ENCODE measurements at regions not wholly inside any gene's neighbourhood (a gene's known extent, or its start where the extent isn't known, plus 50 kb on each side); places are given as distances from the start of the nearest gene placed in this dataset.
A peak's percentile ranks its signal among the peaks of the same experiment; 100 is the strongest.

DNA sequence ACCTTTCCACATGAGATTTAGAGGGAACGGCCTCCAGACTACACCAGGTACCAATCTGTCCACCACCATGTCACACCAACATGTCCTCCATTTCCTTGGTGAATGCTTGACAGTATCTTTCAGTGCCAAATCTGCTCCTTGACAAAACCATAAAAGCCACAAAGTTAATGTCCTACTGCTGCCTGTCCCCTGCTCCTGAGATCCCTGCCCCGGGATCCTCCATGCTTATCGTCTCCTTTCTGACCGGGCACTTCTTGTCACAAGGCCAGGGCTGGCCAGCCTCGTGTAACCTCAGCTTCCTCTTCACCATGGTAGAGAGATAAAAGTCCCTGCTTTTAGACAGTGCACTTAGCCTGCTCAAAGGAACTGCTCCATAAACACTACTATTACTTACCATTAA lies 136.2 kb downstream of the NAV1 start:
- DNase-seq: peak in 6 of 7 donors; percentile 52 to 70 (median 62)
- Histone ChIP-seq H3K27ac (peak overlapping the region in 1 of 5 donors; percentile 3), H3K27me3 (no peaks in the 10 kb centered on the region), H3K4me1 (replicated peaks in 1 of 2) (peaks cover 18 to 23% of the 10 kb centered on the region in 2 donors), H3K4me3 (no peak overlapping the region), H3K36me3 (replicated peaks in 1 of 2) (no peaks in the 10 kb centered on the region), H3K9me3 (replicated peaks in 1 of 3) (no peaks in the 10 kb centered on the region)
- 23 to 47% (median 38%) methylated on average over 5 of the region's 5 CpGs for WGBS, 4 donors
- TF ChIP-seq, protein P1, sequence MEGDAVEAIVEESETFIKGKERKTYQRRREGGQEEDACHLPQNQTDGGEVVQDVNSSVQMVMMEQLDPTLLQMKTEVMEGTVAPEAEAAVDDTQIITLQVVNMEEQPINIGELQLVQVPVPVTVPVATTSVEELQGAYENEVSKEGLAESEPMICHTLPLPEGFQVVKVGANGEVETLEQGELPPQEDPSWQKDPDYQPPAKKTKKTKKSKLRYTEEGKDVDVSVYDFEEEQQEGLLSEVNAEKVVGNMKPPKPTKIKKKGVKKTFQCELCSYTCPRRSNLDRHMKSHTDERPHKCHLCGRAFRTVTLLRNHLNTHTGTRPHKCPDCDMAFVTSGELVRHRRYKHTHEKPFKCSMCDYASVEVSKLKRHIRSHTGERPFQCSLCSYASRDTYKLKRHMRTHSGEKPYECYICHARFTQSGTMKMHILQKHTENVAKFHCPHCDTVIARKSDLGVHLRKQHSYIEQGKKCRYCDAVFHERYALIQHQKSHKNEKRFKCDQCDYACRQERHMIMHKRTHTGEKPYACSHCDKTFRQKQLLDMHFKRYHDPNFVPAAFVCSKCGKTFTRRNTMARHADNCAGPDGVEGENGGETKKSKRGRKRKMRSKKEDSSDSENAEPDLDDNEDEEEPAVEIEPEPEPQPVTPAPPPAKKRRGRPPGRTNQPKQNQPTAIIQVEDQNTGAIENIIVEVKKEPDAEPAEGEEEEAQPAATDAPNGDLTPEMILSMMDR (IDR thresholded peaks at IDR 0.05): no peak
- TF ChIP-seq POLR2A (IDR thresholded peaks at IDR 0.05): no peak
- intact Hi-C loops (cut with DNase I): no loop called here

DNA sequence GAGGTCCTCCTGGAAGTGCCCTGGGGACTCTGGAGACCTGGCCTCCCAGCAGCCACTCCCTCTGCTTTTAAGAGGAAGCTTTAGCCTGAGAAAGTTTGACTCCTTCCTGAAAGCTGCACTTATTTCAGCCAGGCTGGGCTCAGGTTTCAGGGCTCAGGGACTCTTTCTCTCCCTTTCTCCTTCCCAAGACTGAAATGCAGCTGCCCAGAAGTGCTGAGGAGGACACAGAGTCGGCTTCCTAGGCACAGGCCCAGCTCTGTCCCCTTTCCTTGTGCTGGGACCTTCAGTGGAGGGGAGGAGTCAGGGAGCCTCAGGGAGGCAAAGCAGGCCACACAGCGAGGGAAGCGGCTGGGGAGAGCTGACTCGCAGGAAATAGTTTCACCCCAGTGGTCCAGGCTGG lies 137.3 kb downstream of the NAV1 start:
- intact Hi-C loops (cut with DNase I): no loop called here
- DNase-seq: peak; percentile 33 to 75 (median 68)
- H3K27ac ChIP-seq: peak overlapping the region in 2 of 5 donors; percentile 41 to 54
- WGBS, 4 donors: 0 to 4% (median 1%) methylated on average over 1 to 4 of the region's 4 CpGs
- H3K9me3 ChIP-seq (replicated peaks in 1 of 3): no peaks in the 10 kb centered on the region
- H3K4me3 ChIP-seq: no peak overlapping the region
- H3K36me3 ChIP-seq (replicated peaks in 1 of 2): no peaks in the 10 kb centered on the region
- H3K4me1 ChIP-seq (replicated peaks in 1 of 2): peaks cover 18 to 23% of the 10 kb centered on the region in 2 donors
- no peaks in the 10 kb centered on the region for H3K27me3 ChIP-seq
- TF ChIP-seq POLR2A (IDR thresholded peaks at IDR 0.05): no peak
- TF ChIP-seq, protein P1 (IDR thresholded peaks at IDR 0.05): no peak

DNA sequence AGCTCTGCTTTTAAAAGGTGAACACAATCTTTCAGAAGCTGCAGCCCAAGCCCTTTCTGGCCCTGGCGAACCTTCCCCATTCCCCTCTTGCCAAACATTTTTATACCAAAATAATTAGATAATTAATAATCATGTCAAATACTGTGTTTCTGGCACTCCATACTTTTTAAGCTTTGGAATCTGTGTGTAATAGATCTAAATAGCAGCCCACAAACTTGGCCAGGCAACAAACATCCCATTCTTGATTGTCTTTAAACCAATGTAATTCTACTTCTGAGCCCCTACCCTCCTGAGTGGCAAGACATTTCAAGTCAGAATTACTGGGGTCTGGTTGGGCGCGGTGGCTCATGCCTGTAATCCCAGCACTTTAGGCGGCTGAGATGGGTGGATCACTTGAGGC lies 137.7 kb downstream of the NAV1 start:
- no peak for TF ChIP-seq POLR2A (IDR thresholded peaks at IDR 0.05)
- TF ChIP-seq, protein P1 (IDR thresholded peaks at IDR 0.05): no peak
- peaks cover 18 to 23% of the 10 kb centered on the region in 2 donors for H3K4me1 ChIP-seq (replicated peaks in 1 of 2)
- 75 to 84% (median 80%) methylated on average over 4 of the region's 4 CpGs for WGBS, 4 donors
- no peak overlapping the region for H3K4me3 ChIP-seq
- peak overlapping the region in 2 of 5 donors; percentile 41 to 54 for H3K27ac ChIP-seq
- no peaks in the 10 kb centered on the region for H3K36me3 ChIP-seq (replicated peaks in 1 of 2)
- H3K27me3 ChIP-seq: no peaks in the 10 kb centered on the region
- no peak for DNase-seq
- H3K9me3 ChIP-seq (replicated peaks in 1 of 3): no peaks in the 10 kb centered on the region
- intact Hi-C loops (cut with DNase I): no loop called here

DNA sequence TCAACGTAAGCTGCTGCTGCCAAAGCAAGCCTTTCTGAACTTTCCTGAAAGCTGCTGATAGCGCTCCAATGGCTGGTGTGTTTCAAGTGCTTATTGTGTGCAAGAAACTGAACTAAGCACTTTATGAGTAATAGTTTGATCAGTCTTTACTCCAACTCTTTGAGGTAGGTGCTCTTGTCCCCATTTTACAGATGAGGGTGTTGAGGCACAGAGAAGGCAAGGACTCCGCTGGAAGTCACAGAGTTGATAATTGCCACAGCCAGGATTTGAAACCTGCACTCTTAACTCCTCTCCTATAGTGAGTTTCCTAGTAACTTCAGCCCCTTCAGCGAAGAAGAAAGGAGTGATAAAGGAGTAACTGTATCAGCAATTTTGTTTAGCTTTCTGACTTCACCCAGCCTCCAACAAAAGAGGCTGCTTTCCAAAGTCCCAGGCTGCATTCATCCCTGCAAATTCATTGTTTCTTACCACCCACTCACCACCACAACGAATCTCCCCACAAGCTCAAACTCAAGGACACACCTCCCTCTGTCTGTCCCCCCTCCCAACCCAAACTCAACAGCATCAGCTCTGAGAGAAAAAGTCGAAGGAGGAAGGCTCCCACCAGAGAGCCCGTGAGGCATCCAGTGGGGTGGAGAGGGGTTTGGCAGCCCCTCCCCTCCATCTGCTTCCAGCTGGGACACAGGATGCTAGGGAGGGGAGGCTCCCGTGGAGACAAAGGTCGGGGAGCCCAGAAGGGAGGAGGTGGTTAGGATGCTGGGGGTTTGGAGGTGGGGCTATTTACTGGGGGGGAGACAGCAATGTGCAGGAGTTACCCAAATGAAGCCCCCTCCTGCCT lies 139.6 kb downstream of the NAV1 start:
- peaks cover 18 to 23% of the 10 kb centered on the region in 2 donors for H3K4me1 ChIP-seq (replicated peaks in 1 of 2)
- H3K27ac ChIP-seq: no peak overlapping the region
- intact Hi-C loops (cut with DNase I): no loop called here
- no peak for TF ChIP-seq POLR2A (IDR thresholded peaks at IDR 0.05)
- TF ChIP-seq, protein P1 (IDR thresholded peaks at IDR 0.05): no peak
- H3K27me3 ChIP-seq: no peaks in the 10 kb centered on the region
- no peaks in the 10 kb centered on the region for H3K9me3 ChIP-seq (replicated peaks in 1 of 3)
- no peaks in the 10 kb centered on the region for H3K36me3 ChIP-seq (replicated peaks in 1 of 2)
- DNase-seq: no peak
- H3K4me3 ChIP-seq: no peak overlapping the region
- WGBS, 4 donors: 58 to 69% (median 66%) methylated on average over 8 to 9 of the region's 9 CpGs
